NCI-H82 treated with DMSO at 0.1 percent for 48 hours (cell line): ENCODE measurements at regions not wholly inside any gene's neighbourhood (a gene's known extent, or its start where the extent isn't known, plus 50 kb on each side); places are given as distances from the start of the nearest gene placed in this dataset.
"Not testable (repeated sequence)": the region's sequence is repeated elsewhere in the genome, so short reads cannot be mapped to it uniquely, and the experiment has no call there.

Experiments used
- DNase-seq: peaks from one replicate; lab custom pipeline; 2025; ENCODE audit not compliant: unreplicated experiment; lab: John Stamatoyannopoulos, UW

- DNase-seq, result no peak
These were observed 197.6 kb downstream of the SLC38A4 start for GRCh38 chr12:46628176-46628575.

- DNase-seq, result no peak
These were observed 198.1 kb downstream of the SLC38A4 start for GRCh38 chr12:46627686-46628085.

GRCh38 chr12:46619474-46619873 lies 206.3 kb downstream of the SLC38A4 start:
- DNase-seq, result not testable (repeated sequence)

GRCh38 chr12:46617737-46618136 lies 208.1 kb downstream of the SLC38A4 start:
- not testable (repeated sequence) for DNase-seq

GRCh38 chr12:46617167-46617566 lies 208.6 kb downstream of the SLC38A4 start:
- no peak for DNase-seq

GRCh38 chr12:46610754-46611153 lies 215.0 kb downstream of the SLC38A4 start:
- no peak for DNase-seq

GRCh38 chr12:46609674-46610073 lies 216.1 kb downstream of the SLC38A4 start:
- no peak for DNase-seq

- no peak for DNase-seq
These were observed 216.5 kb downstream of the SLC38A4 start for GRCh38 chr12:46609273-46609623.

GRCh38 chr12:46608431-46609272 lies 217.1 kb downstream of the SLC38A4 start:
- DNase-seq, result no peak

- DNase-seq, result no peak
These were observed 221.1 kb downstream of the SLC38A4 start for GRCh38 chr12:46604684-46605083.

- DNase-seq, result no peak
These were observed 221.9 kb downstream of the SLC38A4 start for GRCh38 chr12:46603776-46604456.

- no peak for DNase-seq
These were observed 223.3 kb downstream of the SLC38A4 start for GRCh38 chr12:46602474-46602873.

- DNase-seq, result no peak
These were observed 218.6 kb upstream of the SLC38A2 start for GRCh38 chr12:46590991-46591703.

- no peak for DNase-seq
These were observed 213.5 kb upstream of the SLC38A2 start for GRCh38 chr12:46585854-46586621.

- not testable (repeated sequence) for DNase-seq
These were observed 211.5 kb upstream of the SLC38A2 start for GRCh38 chr12:46584098-46584497.

GRCh38 chr12:46581990-46582389 lies 209.4 kb upstream of the SLC38A2 start:
- not testable (repeated sequence) for DNase-seq

- DNase-seq, result no peak
These were observed 207.9 kb upstream of the SLC38A2 start for GRCh38 chr12:46580445-46580844.

GRCh38 chr12:46579474-46579873 lies 206.9 kb upstream of the SLC38A2 start:
- no peak for DNase-seq

- no peak for DNase-seq
These were observed 205.8 kb upstream of the SLC38A2 start for GRCh38 chr12:46578190-46578982.

GRCh38 chr12:46577063-46577776 lies 204.6 kb upstream of the SLC38A2 start:
- no peak for DNase-seq
